Retinal pigment epithelial cell (primary cell): ENCODE measurements at regions not wholly inside any gene's neighbourhood (a gene's known extent, or its start where the extent isn't known, plus 50 kb on each side); places are given as distances from the start of the nearest gene placed in this dataset.

Source experiments
- DNase-seq: peaks from one replicate; pipeline ENCODE4 v3.0.0-alpha.2; 2010; ENCODE audit warnings: low read depth
- H3K4me3 ChIP-seq: 2 replicates; pipeline ENCODE4 v1.5.1; 2011; ENCODE audit warnings: mild to moderate bottlenecking, low read length, control low read depth, moderate library complexity
- TF ChIP-seq, protein P1 (sequence below): conservative IDR thresholded peaks from 2 replicates; pipeline ENCODE4 v1.5.1; 2011; ENCODE audit warnings: low read depth, low read length, control low read depth, inconsistent platforms

- TF ChIP-seq, protein P1, sequence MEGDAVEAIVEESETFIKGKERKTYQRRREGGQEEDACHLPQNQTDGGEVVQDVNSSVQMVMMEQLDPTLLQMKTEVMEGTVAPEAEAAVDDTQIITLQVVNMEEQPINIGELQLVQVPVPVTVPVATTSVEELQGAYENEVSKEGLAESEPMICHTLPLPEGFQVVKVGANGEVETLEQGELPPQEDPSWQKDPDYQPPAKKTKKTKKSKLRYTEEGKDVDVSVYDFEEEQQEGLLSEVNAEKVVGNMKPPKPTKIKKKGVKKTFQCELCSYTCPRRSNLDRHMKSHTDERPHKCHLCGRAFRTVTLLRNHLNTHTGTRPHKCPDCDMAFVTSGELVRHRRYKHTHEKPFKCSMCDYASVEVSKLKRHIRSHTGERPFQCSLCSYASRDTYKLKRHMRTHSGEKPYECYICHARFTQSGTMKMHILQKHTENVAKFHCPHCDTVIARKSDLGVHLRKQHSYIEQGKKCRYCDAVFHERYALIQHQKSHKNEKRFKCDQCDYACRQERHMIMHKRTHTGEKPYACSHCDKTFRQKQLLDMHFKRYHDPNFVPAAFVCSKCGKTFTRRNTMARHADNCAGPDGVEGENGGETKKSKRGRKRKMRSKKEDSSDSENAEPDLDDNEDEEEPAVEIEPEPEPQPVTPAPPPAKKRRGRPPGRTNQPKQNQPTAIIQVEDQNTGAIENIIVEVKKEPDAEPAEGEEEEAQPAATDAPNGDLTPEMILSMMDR, result no peak
- no peak for DNase-seq
Measured at GRCh38 chr2:228378696-228379425, 197.4 kb upstream of the SPHKAP start.

GRCh38 chr2:228378233-228378632 is 196.7 kb upstream of the SPHKAP start:
- TF ChIP-seq, protein P1, result no peak
- no peak for DNase-seq
- no peak overlapping the region for H3K4me3 ChIP-seq

More at GRCh38 chr2:228378696-228379425, 197.4 kb upstream of the SPHKAP start:
- no peak overlapping the region for H3K4me3 ChIP-seq

DNA sequence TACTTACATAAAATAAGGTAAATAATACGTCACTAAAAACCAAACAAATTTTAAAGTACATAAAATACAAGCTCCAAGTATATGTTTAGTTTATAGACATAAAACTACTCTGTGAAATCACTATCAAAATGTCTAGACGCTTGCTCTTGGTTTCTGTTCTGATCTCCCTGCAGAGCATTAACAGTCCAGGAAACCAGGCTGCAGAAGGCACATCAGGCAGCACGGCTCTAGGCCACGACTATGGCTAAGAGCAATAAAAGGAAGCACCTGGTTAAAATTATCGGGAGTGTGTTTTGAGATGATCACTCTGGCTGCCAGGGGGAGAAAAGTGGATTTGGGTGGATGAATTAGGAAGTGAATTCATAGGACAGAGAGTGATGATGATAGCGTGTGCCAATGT is 196.0 kb upstream of the SPHKAP start:
- TF ChIP-seq, protein P1, result no peak
- no peak overlapping the region for H3K4me3 ChIP-seq
- no peak for DNase-seq

DNA sequence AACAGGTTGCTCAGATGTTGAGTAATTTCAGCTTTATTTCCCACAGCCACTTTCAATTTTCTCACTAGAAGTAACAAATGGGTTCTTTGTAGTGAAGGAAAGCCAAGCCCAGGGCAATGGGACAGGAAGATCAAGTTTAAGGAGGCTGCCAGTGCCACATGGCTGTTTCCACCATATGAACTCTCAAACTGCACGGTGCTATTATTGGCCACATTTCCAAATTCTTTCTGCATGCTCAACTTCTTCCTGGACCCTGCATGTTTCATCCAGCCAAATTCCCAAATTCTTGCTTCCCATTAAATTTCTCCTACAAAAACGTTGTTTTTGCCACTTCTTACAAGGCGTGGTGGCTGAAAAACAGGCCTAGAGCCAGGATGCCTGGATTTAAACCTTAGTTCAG is 193.3 kb upstream of the SPHKAP start:
- TF ChIP-seq, protein P1, result no peak
- no peak overlapping the region for H3K4me3 ChIP-seq
- no peak for DNase-seq

DNA sequence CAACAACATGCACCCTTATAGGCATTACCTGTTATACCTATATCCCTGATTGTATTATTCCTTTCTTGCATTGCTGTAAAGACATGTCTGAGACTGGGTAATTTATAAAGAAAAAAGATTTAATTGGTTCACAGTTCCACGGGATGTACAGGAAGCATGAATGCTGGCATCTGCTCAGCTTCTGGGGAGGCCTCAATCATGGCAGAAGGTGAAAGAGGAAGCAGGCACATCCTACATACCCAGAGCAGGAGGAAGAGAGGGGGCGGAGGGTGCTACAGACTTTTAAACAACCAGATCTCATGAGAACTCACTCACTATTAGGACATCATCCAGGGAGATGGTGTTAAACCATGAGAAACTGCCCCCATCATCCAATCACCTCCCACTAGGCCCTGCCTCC is 191.7 kb upstream of the SPHKAP start:
- DNase-seq, result no peak
- TF ChIP-seq, protein P1, result no peak
- no peak overlapping the region for H3K4me3 ChIP-seq

DNA sequence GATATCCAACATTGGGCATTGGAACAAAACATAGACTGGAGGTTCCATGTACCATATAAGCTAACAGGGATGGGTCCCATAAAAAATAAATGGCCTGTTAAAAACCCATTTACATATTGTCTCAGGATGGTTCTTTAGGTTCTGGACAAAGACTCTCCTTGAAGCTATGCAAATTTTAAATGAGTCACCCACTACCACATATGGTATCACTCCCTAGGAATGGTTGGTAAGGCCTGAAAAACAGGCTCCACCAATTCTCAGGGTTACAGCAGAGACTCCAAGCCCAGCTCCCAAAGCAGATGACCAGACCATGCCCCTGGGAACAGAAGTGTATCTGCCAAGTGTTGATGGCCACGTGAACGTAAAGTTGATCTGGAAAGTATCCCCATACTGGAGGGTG is 190.7 kb upstream of the SPHKAP start:
- no peak overlapping the region for H3K4me3 ChIP-seq
- DNase-seq, result no peak
- TF ChIP-seq, protein P1, result no peak

DNA sequence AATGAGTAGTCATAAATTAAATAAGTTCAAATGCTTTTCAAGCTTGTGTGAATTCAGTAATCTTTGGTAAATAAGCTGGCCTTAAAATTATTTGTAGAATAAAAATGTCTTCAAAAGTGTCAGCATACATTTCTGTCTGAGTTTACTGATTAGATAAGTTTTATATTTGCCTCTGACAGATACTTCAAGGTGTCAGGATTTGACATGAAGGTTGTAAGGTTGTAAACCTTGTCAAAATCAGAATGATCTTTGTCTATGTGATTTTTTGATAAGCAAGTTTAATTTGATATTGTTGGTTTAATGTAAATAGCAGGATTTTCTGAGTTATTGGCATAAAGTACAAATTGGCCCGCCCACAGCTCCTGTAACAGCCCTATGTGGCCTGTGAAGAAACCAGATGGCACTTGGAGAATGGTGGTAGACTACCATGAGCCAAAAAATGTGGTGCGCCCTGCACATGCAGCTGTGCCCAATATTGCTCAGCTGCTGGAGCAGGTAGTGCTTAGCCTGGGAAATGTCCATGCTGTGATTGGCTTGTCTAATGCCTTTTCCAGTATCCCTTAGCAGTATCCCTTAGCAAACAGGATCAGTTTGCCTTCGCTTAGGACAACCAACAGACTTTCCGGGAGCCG is 188.0 kb upstream of the SPHKAP start:
- no peak for DNase-seq
- TF ChIP-seq, protein P1, result no peak
- no peak overlapping the region for H3K4me3 ChIP-seq
